ENCODE measurements at regions not wholly inside any gene's neighbourhood (a gene's known extent, or its start where the extent isn't known, plus 50 kb on each side); places are given as distances from the start of the nearest gene placed in this dataset.

GRCh38 chr13:76630629-76631230 lies 255.5 kb downstream of the KCTD12 start:
- no peak for TF ChIP-seq POLR2AphosphoS5 (IDR thresholded peaks at IDR 0.05; ENCODE audit: low read depth, low read length)
- TF ChIP-seq POLR2A (IDR thresholded peaks at IDR 0.05; ENCODE audit: low read depth, low read length), result no peak
- TF ChIP-seq TAF1 (IDR thresholded peaks at IDR 0.05; ENCODE audit: low read depth, low read length), result no peak
